Sigmoid colon (tissue), 3 donors: ENCODE measurements at regions not wholly inside any gene's neighbourhood (a gene's known extent, or its start where the extent isn't known, plus 50 kb on each side); places are given as distances from the start of the nearest gene placed in this dataset.

Experiments used
- POLR2A ChIP-seq, 2 donors: fragments of 450-650 bp; IDR thresholded peaks; one replicate each; pipeline ENCODE4 v1.6.1; 2016; ENCODE audit warnings: antibody characterized with exemption in 2 of 2, mild to moderate bottlenecking in 2 of 2, moderate library complexity in 2 of 2
- TF ChIP-seq, protein P1 (sequence below), 4 experiments: fragments of 450-650 bp in 3 of 4; fragments of 200-600 bp in 1 of 4; IDR thresholded peaks; one replicate each; pipeline ENCODE4 v1.5.1; 2016 to 2019; ENCODE audit warnings: antibody characterized with exemption in 4 of 4, mild to moderate bottlenecking in 3 of 4, moderate library complexity in 2 of 4

DNA sequence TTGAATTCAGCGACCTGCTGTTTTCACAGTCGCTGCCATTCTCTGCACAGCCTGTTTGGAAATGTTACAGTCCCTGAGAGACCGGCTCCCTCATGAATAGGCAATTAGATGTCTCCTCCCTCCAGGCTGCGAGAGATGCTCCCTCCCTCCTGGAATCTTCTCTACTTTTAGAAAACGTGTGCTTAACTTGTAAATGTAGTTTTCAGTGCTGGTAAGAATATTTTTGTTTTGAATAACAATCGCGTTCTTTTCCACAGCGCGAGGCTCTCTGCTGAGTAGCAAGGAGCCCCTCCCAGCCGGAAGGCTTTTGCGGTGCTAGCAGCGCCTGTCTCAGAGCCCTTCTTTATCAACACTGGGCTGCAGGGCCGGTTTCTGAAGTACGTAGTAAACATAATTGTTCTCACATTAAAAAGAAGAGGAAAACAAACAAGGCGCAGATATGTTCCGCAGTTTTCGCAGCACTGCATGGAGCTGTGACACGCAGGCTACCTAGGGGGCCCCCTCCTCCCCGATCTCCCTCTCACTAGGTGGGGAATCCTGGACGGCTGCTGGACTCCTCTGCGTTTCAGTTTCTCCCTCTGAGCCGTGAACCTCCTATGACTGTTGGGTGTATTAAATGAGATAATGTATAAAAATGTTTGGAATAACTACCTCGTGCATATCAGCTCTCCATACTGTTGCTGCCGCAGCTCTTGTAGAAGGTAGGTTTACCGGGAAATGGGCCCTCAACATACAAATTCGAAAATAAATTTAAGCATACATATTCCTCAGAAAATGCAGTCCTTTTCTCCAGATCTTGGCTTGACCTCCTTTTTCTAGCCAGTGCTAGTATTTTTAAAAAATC is 79.0 kb upstream of the SPACA1 start:
- TF ChIP-seq POLR2A (IDR thresholded peaks at IDR 0.05): no peak
- TF ChIP-seq, protein P1, sequence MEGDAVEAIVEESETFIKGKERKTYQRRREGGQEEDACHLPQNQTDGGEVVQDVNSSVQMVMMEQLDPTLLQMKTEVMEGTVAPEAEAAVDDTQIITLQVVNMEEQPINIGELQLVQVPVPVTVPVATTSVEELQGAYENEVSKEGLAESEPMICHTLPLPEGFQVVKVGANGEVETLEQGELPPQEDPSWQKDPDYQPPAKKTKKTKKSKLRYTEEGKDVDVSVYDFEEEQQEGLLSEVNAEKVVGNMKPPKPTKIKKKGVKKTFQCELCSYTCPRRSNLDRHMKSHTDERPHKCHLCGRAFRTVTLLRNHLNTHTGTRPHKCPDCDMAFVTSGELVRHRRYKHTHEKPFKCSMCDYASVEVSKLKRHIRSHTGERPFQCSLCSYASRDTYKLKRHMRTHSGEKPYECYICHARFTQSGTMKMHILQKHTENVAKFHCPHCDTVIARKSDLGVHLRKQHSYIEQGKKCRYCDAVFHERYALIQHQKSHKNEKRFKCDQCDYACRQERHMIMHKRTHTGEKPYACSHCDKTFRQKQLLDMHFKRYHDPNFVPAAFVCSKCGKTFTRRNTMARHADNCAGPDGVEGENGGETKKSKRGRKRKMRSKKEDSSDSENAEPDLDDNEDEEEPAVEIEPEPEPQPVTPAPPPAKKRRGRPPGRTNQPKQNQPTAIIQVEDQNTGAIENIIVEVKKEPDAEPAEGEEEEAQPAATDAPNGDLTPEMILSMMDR (IDR thresholded peaks at IDR 0.05): no peak
